Liver (tissue), 8 donors: ENCODE measurements at regions not wholly inside any gene's neighbourhood (a gene's known extent, or its start where the extent isn't known, plus 50 kb on each side); places are given as distances from the start of the nearest gene placed in this dataset.
A peak's percentile ranks its signal among the peaks of the same experiment; 100 is the strongest.

Experiments
- DNase-seq: peaks from one replicate; pipeline ENCODE4 v3.0.0-alpha.2; 2017; ENCODE audit warnings: low spot score
- H3K27ac ChIP-seq, 2 donors: one replicate each; pipeline ENCODE4 v1.7.0; 2013; ENCODE audit warnings: inconsistent platforms in 2 of 2, low read length in 2 of 2, control low read depth in 1 of 2, low read depth in 1 of 2, mild to moderate bottlenecking in 1 of 2
- H3K27me3 ChIP-seq, 4 donors: one replicate each; pipeline versions ENCODE4 v1.6.1 to v1.7.0; 2013; ENCODE audit warnings: low read length in 3 of 4, inconsistent platforms in 1 of 4, mild to moderate bottlenecking in 1 of 4, moderate library complexity in 1 of 4; ENCODE audit not compliant: control insufficient read depth in 4 of 4, insufficient read depth in 4 of 4
- H3K36me3 ChIP-seq, 4 donors: one replicate each; pipeline versions ENCODE4 v1.6.1 to v1.7.0; 2013; ENCODE audit warnings: low read length in 3 of 4, mild to moderate bottlenecking in 3 of 4, low read depth in 1 of 4, moderate library complexity in 1 of 4; ENCODE audit not compliant: control insufficient read depth in 4 of 4, insufficient read depth in 3 of 4
- H3K4me1 ChIP-seq, 4 donors: one replicate each; pipeline versions ENCODE4 v1.6.1 to v1.7.0; 2013; ENCODE audit warnings: low read length in 3 of 4, mild to moderate bottlenecking in 3 of 4, moderate library complexity in 1 of 4; ENCODE audit not compliant: control insufficient read depth in 4 of 4, insufficient read depth in 4 of 4
- H3K4me3 ChIP-seq, 3 donors: one replicate each; pipeline versions ENCODE4 v1.6.1 to v1.7.0; 2013; ENCODE audit warnings: low read length in 3 of 3, control low read depth in 1 of 3, low read depth in 1 of 3, mild to moderate bottlenecking in 1 of 3
- H3K9ac ChIP-seq, 2 donors: one replicate each; pipeline ENCODE4 v1.7.0; 2013; ENCODE audit warnings: low read length in 2 of 2, mild to moderate bottlenecking in 2 of 2, moderate library complexity in 2 of 2, control low read depth in 1 of 2, low read depth in 1 of 2
- H3K9me3 ChIP-seq, 4 donors: one replicate each; pipeline versions ENCODE4 v1.6.1 to v1.7.0; 2013; ENCODE audit warnings: low read length in 3 of 4; ENCODE audit not compliant: control insufficient read depth in 4 of 4
- ATF3 ChIP-seq: IDR thresholded peaks from 2 replicates; pipeline ENCODE4 v1.6.1; 2016; ENCODE audit warnings: antibody characterized with exemption
- CTCF ChIP-seq: fragments of 150-350 bp; IDR thresholded peaks from 2 replicates; pipeline ENCODE4 v1.5.1; 2017; ENCODE audit warnings: improper control_type of control experiment, low read depth, low read length; ENCODE audit not compliant: missing input control
- EGR1 ChIP-seq, 2 donors: IDR thresholded peaks; 2 replicates each; pipeline ENCODE4 v1.6.1; 2016 to 2018; ENCODE audit warnings: antibody characterized with exemption in 2 of 2, low read depth in 2 of 2
- FOXA1 ChIP-seq: IDR thresholded peaks from 2 replicates; pipeline ENCODE4 v1.6.1; 2016; ENCODE audit warnings: antibody characterized with exemption
- FOXA2 ChIP-seq: IDR thresholded peaks from 2 replicates; pipeline ENCODE4 v1.6.1; 2016; ENCODE audit warnings: antibody characterized with exemption
- GABPA ChIP-seq, 2 donors: IDR thresholded peaks in 1 of 2; conservative IDR thresholded peaks in 1 of 2; 2 replicates each; pipeline ENCODE4 v1.6.1; 2016; ENCODE audit warnings: antibody characterized with exemption in 2 of 2, mild to moderate bottlenecking in 1 of 2, moderate library complexity in 1 of 2
- HNF4A ChIP-seq, 2 donors: conservative IDR thresholded peaks; 2 replicates each; pipeline ENCODE4 v1.6.1; 2016; ENCODE audit warnings: antibody characterized with exemption in 2 of 2, mild to moderate bottlenecking in 2 of 2
- HNF4G ChIP-seq: IDR thresholded peaks from 2 replicates; pipeline ENCODE4 v1.6.1; 2016; ENCODE audit warnings: antibody characterized with exemption
- JUND ChIP-seq, 2 donors: IDR thresholded peaks; 2 replicates each; pipeline ENCODE4 v1.6.1; 2016; ENCODE audit warnings: antibody characterized with exemption in 2 of 2
- MAX ChIP-seq: IDR thresholded peaks from 2 replicates; pipeline ENCODE4 v1.6.1; 2016; ENCODE audit warnings: antibody characterized with exemption
- NR2F2 ChIP-seq: IDR thresholded peaks from 2 replicates; pipeline ENCODE4 v1.6.1; 2016; ENCODE audit warnings: antibody characterized with exemption
- RAD21 ChIP-seq, 2 donors: IDR thresholded peaks; 2 replicates each; pipeline ENCODE4 v1.6.1; 2016; ENCODE audit warnings: antibody characterized with exemption in 2 of 2, mild to moderate bottlenecking in 2 of 2
- REST ChIP-seq: IDR thresholded peaks from 2 replicates; pipeline ENCODE4 v1.6.1; 2016; ENCODE audit warnings: antibody characterized with exemption, mild to moderate bottlenecking
- RXRA ChIP-seq, 2 donors: IDR thresholded peaks; 2 replicates each; pipeline ENCODE4 v1.6.1; 2017 to 2018; ENCODE audit warnings: antibody characterized with exemption in 2 of 2, mild to moderate bottlenecking in 1 of 2
- SP1 ChIP-seq: IDR thresholded peaks from 2 replicates; pipeline ENCODE4 v1.6.1; 2018; ENCODE audit warnings: antibody characterized with exemption, mild to moderate bottlenecking
- TAF1 ChIP-seq: conservative IDR thresholded peaks from 2 replicates; pipeline ENCODE4 v1.6.1; 2016; ENCODE audit warnings: antibody characterized with exemption, mild to moderate bottlenecking
- YY1 ChIP-seq: IDR thresholded peaks from 2 replicates; pipeline ENCODE4 v1.6.1; 2016; ENCODE audit warnings: antibody characterized with exemption, mild to moderate bottlenecking
- ZBTB33 ChIP-seq: IDR thresholded peaks from 2 replicates; pipeline ENCODE4 v1.6.1; 2016; ENCODE audit warnings: antibody characterized with exemption
- WGBS: extraction: QIAGEN DNeasy Blood & Tissue Kit; methylation state at CpG from one replicate; pipeline ENCODE4 v1.1.7; 2013; 5-methylcytosine and 5-hydroxymethylcytosine counted together
- donor health status: healthy.
- donor health status: healthy.
- donor health status: healthy.
- donor health status: healthy.
- donor health status: healthy.

GRCh38 chr9:91036356-91036755 lies 234.7 kb downstream of the SYK start:
- no peak overlapping the region for H3K4me3 ChIP-seq
- no peaks in the 10 kb centered on the region for H3K27me3 ChIP-seq
- TF ChIP-seq TAF1 (no peak), JUND (IDR thresholded peaks at IDR 0.05) (no peak), ATF3 (no peak), RXRA (IDR thresholded peaks at IDR 0.05) (no peak), RAD21 (IDR thresholded peaks at IDR 0.05) (no peak), HNF4A (conservative IDR thresholded peaks at IDR 0.05) (no peak), NR2F2 (no peak), MAX (no peak), CTCF (no peak), HNF4G (no peak), FOXA2 (no peak)
- no peak for DNase-seq
- no peak overlapping the region for H3K27ac ChIP-seq
- H3K9me3 ChIP-seq, result no peaks in the 10 kb centered on the region
- no peak overlapping the region for H3K9ac ChIP-seq
- peaks cover 7 to 17% (median 11%) of the 10 kb centered on the region in 4 donors for H3K4me1 ChIP-seq
- no peaks in the 10 kb centered on the region for H3K36me3 ChIP-seq
- 94% methylated on average over 8 of the region's 8 CpGs for WGBS

GRCh38 chr9:91036826-91037510 lies 235.3 kb downstream of the SYK start:
- 31% methylated on average over 32 of the region's 32 CpGs for WGBS
- Histone ChIP-seq H3K9ac (no peak overlapping the region), H3K27me3 (no peaks in the 10 kb centered on the region), H3K36me3 (no peaks in the 10 kb centered on the region), H3K4me3 (no peak overlapping the region), H3K4me1 (peaks cover 7 to 17% (median 11%) of the 10 kb centered on the region in 4 donors), H3K27ac (peak overlapping the region; percentile 77 to 83), H3K9me3 (no peaks in the 10 kb centered on the region)
- peak; percentile 65 for DNase-seq
- TF ChIP-seq REST, result peak; percentile 15
- TF ChIP-seq JUND (IDR thresholded peaks at IDR 0.05), result peak in 1 of 2 donors; percentile 44
- TF ChIP-seq SP1, result no peak
- TF ChIP-seq ATF3, result no peak
- TF ChIP-seq HNF4A (conservative IDR thresholded peaks at IDR 0.05), result peak; percentile 29 to 56
- peak; percentile 76 for TF ChIP-seq MAX
- no peak for TF ChIP-seq YY1
- no peak for TF ChIP-seq NR2F2
- no peak for TF ChIP-seq HNF4G
- TF ChIP-seq ZBTB33, result no peak
- peak; percentile 83 for TF ChIP-seq FOXA1
- peak; percentile 74 to 79 for TF ChIP-seq RXRA (IDR thresholded peaks at IDR 0.05)
- TF ChIP-seq TAF1, result no peak
- TF ChIP-seq FOXA2, result peak; percentile 90
- peak in 1 of 2 donors; percentile 37 for TF ChIP-seq GABPA (IDR thresholded peaks at IDR 0.05 in 1 of 2, conservative IDR thresholded peaks at IDR 0.05 in 1 of 2)
- peak; percentile 95 to 96 for TF ChIP-seq RAD21 (IDR thresholded peaks at IDR 0.05)
- TF ChIP-seq CTCF, result peak; percentile 73
- peak in 1 of 2 donors; percentile 30 for TF ChIP-seq EGR1 (IDR thresholded peaks at IDR 0.05; ENCODE audit: low read depth in 2 of 2)
